ENCODE measurements at regions not wholly inside any gene's neighbourhood (a gene's known extent, or its start where the extent isn't known, plus 50 kb on each side); places are given as distances from the start of the nearest gene placed in this dataset.
"Not testable (repeated sequence)": the region's sequence is repeated elsewhere in the genome, so short reads cannot be mapped to it uniquely, and the experiment has no call there.

- H3K27ac Mint-ChIP-seq, result no peak overlapping the region
- H3K27me3 Mint-ChIP-seq, result peaks cover 33% of the 10 kb centered on the region
- H3K36me3 Mint-ChIP-seq (ENCODE audit: low read depth), result no peaks in the 10 kb centered on the region
- no peak overlapping the region for H3K4me3 Mint-ChIP-seq
- DNase-seq, result no peak
- H3K9me3 Mint-ChIP-seq, result no peaks in the 10 kb centered on the region
- H3K4me1 Mint-ChIP-seq (ENCODE audit: low read depth), result peaks cover 20% of the 10 kb centered on the region
Measured at GRCh38 chr17:43327421-43327820, 71.4 kb upstream of the ARL4D start.

GRCh38 chr17:43326490-43327275, 72.1 kb upstream of the ARL4D start:
- Mint-ChIP-seq H3K4me1 (ENCODE audit: low read depth) (peaks cover 20% of the 10 kb centered on the region), H3K4me3 (no peak overlapping the region), H3K27me3 (peaks cover 33% of the 10 kb centered on the region), H3K27ac (no peak overlapping the region), H3K9me3 (no peaks in the 10 kb centered on the region), H3K36me3 (ENCODE audit: low read depth) (no peaks in the 10 kb centered on the region)
- no peak for DNase-seq

GRCh38 chr17:43324205-43324893, 74.4 kb upstream of the ARL4D start:
- H3K9me3 Mint-ChIP-seq, result no peaks in the 10 kb centered on the region
- H3K27ac Mint-ChIP-seq, result no peak overlapping the region
- no peak overlapping the region for H3K4me3 Mint-ChIP-seq
- H3K27me3 Mint-ChIP-seq, result peaks cover 26% of the 10 kb centered on the region
- H3K4me1 Mint-ChIP-seq (ENCODE audit: low read depth), result peaks cover 20% of the 10 kb centered on the region
- DNase-seq, result no peak
- peaks cover 7% of the 10 kb centered on the region for H3K36me3 Mint-ChIP-seq (ENCODE audit: low read depth)

DNA sequence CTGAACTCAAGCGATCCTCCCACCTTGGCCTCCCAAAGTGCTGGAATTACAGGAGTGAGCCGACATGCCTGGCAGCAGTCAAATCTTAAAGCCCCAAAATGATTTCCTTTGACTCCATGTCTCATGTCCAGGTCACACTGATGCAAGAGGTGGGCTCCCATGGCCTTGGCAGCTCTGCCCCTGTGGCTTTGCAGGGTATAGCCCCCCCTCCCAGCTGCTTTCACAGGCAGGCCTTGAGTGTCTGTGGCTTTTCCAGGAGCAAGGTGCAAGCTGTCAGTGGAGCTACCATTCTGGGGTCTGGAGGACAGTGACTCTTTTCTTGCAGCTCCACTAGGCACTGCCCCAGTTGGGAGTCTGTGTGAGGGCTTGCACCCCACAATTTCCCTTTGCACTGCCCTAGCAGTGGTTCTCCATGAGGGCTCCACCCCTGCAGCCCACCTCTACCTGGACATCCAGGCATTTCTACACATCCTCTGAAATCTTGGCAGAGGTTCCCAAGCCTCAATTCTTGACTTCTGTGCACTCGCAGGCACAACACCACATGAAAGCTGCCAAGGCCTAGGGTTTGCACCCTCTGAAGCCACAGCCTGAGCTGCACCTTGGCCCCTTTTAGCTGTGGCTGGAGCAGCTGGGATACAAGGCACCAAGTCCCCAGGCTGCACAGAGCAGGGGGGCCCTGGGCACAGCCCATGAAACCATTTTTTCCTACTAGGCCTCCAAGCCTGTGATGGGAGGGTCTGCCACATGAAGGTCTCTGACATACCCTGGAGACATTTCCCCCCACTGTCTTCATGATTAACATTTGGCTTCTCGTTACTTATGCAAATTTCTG, 79.3 kb upstream of the ARL4D start:
- H3K4me1 Mint-ChIP-seq (ENCODE audit: low read depth), result peaks cover 23% of the 10 kb centered on the region
- H3K27ac Mint-ChIP-seq, result no peak overlapping the region
- H3K4me3 Mint-ChIP-seq, result no peak overlapping the region
- H3K27me3 Mint-ChIP-seq, result no peaks in the 10 kb centered on the region
- H3K36me3 Mint-ChIP-seq (ENCODE audit: low read depth), result peaks cover 11% of the 10 kb centered on the region
- no peak for DNase-seq
- H3K9me3 Mint-ChIP-seq, result peaks cover 5% of the 10 kb centered on the region

GRCh38 chr17:43316522-43317142, 82.2 kb upstream of the ARL4D start:
- DNase-seq, result peak; percentile 42
- Mint-ChIP-seq H3K27ac (no peak overlapping the region), H3K4me3 (no peak overlapping the region), H3K9me3 (peaks cover 5% of the 10 kb centered on the region), H3K4me1 (ENCODE audit: low read depth) (peaks cover 26% of the 10 kb centered on the region), H3K27me3 (no peaks in the 10 kb centered on the region), H3K36me3 (ENCODE audit: low read depth) (peaks cover 11% of the 10 kb centered on the region)

- no peak overlapping the region for H3K4me3 Mint-ChIP-seq
- H3K36me3 Mint-ChIP-seq (ENCODE audit: low read depth), result peaks cover 11% of the 10 kb centered on the region
- no peak for DNase-seq
- peaks cover 26% of the 10 kb centered on the region for H3K4me1 Mint-ChIP-seq (ENCODE audit: low read depth)
- H3K9me3 Mint-ChIP-seq, result peaks cover 5% of the 10 kb centered on the region
- H3K27me3 Mint-ChIP-seq, result no peaks in the 10 kb centered on the region
- no peak overlapping the region for H3K27ac Mint-ChIP-seq
Measured at GRCh38 chr17:43315858-43316521, 82.2 kb upstream of the RNU2-1 start.

DNA sequence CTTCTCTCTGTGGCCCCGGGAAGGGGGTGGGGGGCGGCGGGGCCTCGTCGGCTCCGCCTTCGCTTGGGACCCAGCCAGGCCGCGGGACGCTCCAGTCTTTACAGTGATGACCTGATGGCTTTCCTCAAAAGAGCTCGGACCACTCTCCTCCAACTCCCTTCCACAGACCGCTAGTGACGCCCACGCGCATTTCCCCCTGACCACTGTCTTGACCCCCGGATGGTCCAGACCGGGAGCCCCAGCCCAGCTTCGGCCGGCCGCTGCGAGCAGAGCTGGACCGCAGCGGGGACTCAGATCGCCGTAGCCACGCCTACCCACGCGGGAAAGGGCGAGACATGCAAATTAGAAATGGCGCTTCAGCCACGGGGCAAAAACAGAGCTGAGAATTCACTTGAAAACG, 81.6 kb upstream of the RNU2-1 start:
- peaks cover 5% of the 10 kb centered on the region for H3K9me3 Mint-ChIP-seq
- no peaks in the 10 kb centered on the region for H3K27me3 Mint-ChIP-seq
- peaks cover 11% of the 10 kb centered on the region for H3K36me3 Mint-ChIP-seq (ENCODE audit: low read depth)
- H3K4me3 Mint-ChIP-seq, result no peak overlapping the region
- no peak for DNase-seq
- H3K27ac Mint-ChIP-seq, result no peak overlapping the region
- peaks cover 28% of the 10 kb centered on the region for H3K4me1 Mint-ChIP-seq (ENCODE audit: low read depth)

- peak; percentile 58 for DNase-seq
- Mint-ChIP-seq H3K4me3 (no peak overlapping the region), H3K9me3 (peaks cover 5% of the 10 kb centered on the region)
Measured at GRCh38 chr17:43314611-43315011, 80.8 kb upstream of the RNU2-1 start.

DNA sequence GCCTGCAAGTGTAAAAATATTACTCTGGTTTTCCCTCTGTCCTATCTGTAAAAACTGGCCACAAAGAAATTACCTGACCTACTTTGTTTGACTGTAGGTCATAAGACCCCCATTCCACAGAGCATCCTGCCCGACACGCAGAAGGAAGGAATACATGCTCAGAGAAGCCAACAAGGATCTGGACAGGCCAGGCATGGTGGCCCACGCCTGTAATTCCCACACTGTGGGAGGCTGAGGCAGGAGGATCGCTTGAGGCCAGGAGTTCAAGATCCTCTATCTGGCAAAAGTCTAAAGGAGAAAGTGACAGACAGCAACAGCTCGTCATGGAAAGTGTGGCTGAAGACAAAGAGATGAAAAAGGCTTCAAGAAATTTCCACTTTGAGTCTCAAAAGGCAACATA, 78.2 kb upstream of the RNU2-1 start:
- no peak for DNase-seq
- Mint-ChIP-seq H3K36me3 (ENCODE audit: low read depth) (no peaks in the 10 kb centered on the region), H3K27ac (no peak overlapping the region), H3K27me3 (no peaks in the 10 kb centered on the region), H3K9me3 (no peaks in the 10 kb centered on the region), H3K4me3 (no peak overlapping the region), H3K4me1 (ENCODE audit: low read depth) (peaks cover 16% of the 10 kb centered on the region)

More at GRCh38 chr17:43314611-43315011, 80.8 kb upstream of the RNU2-1 start:
- Mint-ChIP-seq H3K4me1 (ENCODE audit: low read depth) (peaks cover 28% of the 10 kb centered on the region), H3K27me3 (no peaks in the 10 kb centered on the region), H3K36me3 (ENCODE audit: low read depth) (peaks cover 7% of the 10 kb centered on the region), H3K27ac (no peak overlapping the region)

DNA sequence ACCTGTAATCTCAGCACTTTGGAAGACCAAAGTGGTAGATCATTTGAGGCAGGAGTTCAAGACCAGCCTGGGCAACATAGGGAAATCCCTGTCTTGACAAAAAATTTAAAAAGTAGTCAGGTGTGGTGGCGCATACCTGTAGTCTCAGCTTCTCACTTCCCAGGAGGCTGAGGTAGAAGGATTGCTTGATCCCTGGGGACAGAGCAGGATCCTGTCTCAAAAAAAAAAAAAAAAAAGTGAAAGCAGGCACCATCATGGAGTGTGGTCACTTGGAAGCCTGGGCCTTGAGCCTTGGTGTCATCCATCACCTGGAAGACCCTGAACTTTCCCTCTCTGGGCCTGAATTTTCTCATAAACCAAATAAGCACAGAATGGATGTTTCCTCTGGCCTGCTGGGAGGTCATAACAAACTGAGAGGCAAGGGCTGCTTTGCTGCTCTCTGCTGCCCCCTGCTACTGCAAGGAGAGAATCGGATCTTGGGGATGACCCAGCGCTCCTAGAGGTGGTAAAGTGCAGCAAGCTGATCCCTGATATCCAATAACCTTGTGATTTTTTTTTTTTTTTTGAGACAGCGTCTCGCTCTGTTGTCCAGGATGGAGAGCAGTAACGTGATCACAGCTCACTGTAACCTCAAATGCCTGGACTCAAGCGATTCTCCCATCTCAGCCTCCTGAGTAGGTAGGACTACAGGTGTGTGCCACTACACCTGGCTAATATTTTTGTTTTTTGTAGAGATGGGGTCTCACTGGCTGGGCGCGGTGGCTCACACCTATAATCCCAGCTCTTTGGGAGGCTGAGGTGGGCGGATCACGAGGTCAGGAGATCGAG, 75.9 kb upstream of the RNU2-1 start:
- peak; percentile 31 for DNase-seq
- H3K36me3 Mint-ChIP-seq (ENCODE audit: low read depth), result no peaks in the 10 kb centered on the region
- no peak overlapping the region for H3K27ac Mint-ChIP-seq
- peaks cover 9% of the 10 kb centered on the region for H3K4me1 Mint-ChIP-seq (ENCODE audit: low read depth)
- H3K9me3 Mint-ChIP-seq, result no peaks in the 10 kb centered on the region
- H3K27me3 Mint-ChIP-seq, result no peaks in the 10 kb centered on the region
- H3K4me3 Mint-ChIP-seq, result no peak overlapping the region

GRCh38 chr17:43308999-43309398, 75.2 kb upstream of the RNU2-1 start:
- no peaks in the 10 kb centered on the region for H3K9me3 Mint-ChIP-seq
- no peaks in the 10 kb centered on the region for H3K27me3 Mint-ChIP-seq
- no peaks in the 10 kb centered on the region for H3K36me3 Mint-ChIP-seq (ENCODE audit: low read depth)
- H3K27ac Mint-ChIP-seq, result no peak overlapping the region
- H3K4me1 Mint-ChIP-seq (ENCODE audit: low read depth), result peaks cover 9% of the 10 kb centered on the region
- DNase-seq, result peak; percentile 17
- H3K4me3 Mint-ChIP-seq, result no peak overlapping the region

DNA sequence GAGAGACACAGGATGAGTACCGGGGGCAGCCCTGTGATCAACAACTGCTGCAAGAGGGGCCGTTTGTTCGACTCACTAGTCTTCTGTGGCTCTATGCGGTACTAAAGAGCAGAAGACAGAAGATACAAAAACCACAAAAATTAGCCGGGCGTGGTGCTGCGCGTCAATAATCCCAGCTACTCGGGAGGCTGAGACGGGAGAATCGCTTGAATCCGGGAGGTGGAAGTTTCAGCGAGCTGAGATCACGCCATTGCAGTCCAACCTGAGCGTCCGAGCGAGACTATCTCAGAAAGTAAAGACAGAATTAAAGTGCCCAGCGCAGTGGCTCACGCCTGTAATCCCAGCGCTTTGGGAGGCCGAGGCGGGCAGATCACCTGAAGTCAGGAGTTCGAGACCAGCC, 71.0 kb upstream of the RNU2-1 start:
- H3K4me1 Mint-ChIP-seq (ENCODE audit: low read depth); H3K27me3 Mint-ChIP-seq; H3K36me3 Mint-ChIP-seq (ENCODE audit: low read depth); H3K4me3 Mint-ChIP-seq; H3K9me3 Mint-ChIP-seq; H3K27ac Mint-ChIP-seq: not testable (repeated sequence)
- DNase-seq, result peak; percentile 6

- not testable (repeated sequence) for H3K4me1 Mint-ChIP-seq (ENCODE audit: low read depth); H3K27ac Mint-ChIP-seq; H3K9me3 Mint-ChIP-seq
Measured at GRCh38 chr17:43303049-43303448, 69.3 kb upstream of the RNU2-1 start.

More at GRCh38 chr17:43303049-43303448, 69.3 kb upstream of the RNU2-1 start:
- H3K27me3 Mint-ChIP-seq; H3K36me3 Mint-ChIP-seq (ENCODE audit: low read depth); H3K4me3 Mint-ChIP-seq; DNase-seq: not testable (repeated sequence)
